COR-L47 (cell line): ENCODE measurements at regions not wholly inside any gene's neighbourhood (a gene's known extent, or its start where the extent isn't known, plus 50 kb on each side); places are given as distances from the start of the nearest gene placed in this dataset.
A peak's percentile ranks its signal among the peaks of the same experiment; 100 is the strongest.

ENCODE experiments used
- DNase-seq: peaks from one replicate; lab custom pipeline; 2025; lab: John Stamatoyannopoulos, UW

- DNase-seq, result no peak
Observed at GRCh38 chr2:176680916-176681516, 411.8 kb downstream of the MTX2 start.

- DNase-seq, result no peak
Observed at GRCh38 chr2:176681584-176682115, 412.4 kb downstream of the MTX2 start.

- DNase-seq, result no peak
Observed at GRCh38 chr2:176682278-176682677, 413.0 kb downstream of the MTX2 start.

GRCh38 chr2:176683618-176684111, 414.4 kb downstream of the MTX2 start:
- no peak for DNase-seq

GRCh38 chr2:176685908-176686307, 416.7 kb downstream of the MTX2 start:
- DNase-seq, result no peak

GRCh38 chr2:176686328-176686727, 417.1 kb downstream of the MTX2 start:
- no peak for DNase-seq

- no peak for DNase-seq
Observed at GRCh38 chr2:176687342-176687741, 418.1 kb downstream of the MTX2 start.

- DNase-seq, result no peak
Observed at GRCh38 chr2:176687944-176688343, 418.7 kb downstream of the MTX2 start.

GRCh38 chr2:176689711-176690110, 420.5 kb downstream of the MTX2 start:
- DNase-seq, result no peak

GRCh38 chr2:176691471-176691870, 422.2 kb downstream of the MTX2 start:
- DNase-seq, result no peak

GRCh38 chr2:176692533-176692932, 423.3 kb downstream of the MTX2 start:
- DNase-seq, result no peak

- no peak for DNase-seq
Observed at GRCh38 chr2:176699098-176699497, 429.9 kb downstream of the MTX2 start.

- DNase-seq, result no peak
Observed at GRCh38 chr2:176699644-176700043, 430.4 kb downstream of the MTX2 start.

- no peak for DNase-seq
Observed at GRCh38 chr2:176702131-176702530, 432.9 kb downstream of the MTX2 start.

- DNase-seq, result no peak
Observed at GRCh38 chr2:176704282-176704858, 435.1 kb downstream of the MTX2 start.

- DNase-seq, result no peak
Observed at GRCh38 chr2:176709149-176709951, 440.1 kb downstream of the MTX2 start.

- DNase-seq, result no peak
Observed at GRCh38 chr2:176709991-176710390, 440.7 kb downstream of the MTX2 start.

GRCh38 chr2:176710657-176711186, 441.5 kb downstream of the MTX2 start:
- peak; percentile 10 for DNase-seq

- no peak for DNase-seq
Observed at GRCh38 chr2:176725873-176726645, 456.8 kb downstream of the MTX2 start.

- DNase-seq, result no peak
Observed at GRCh38 chr2:176727696-176728095, 458.5 kb downstream of the MTX2 start.

GRCh38 chr2:176729706-176730569, 460.7 kb downstream of the MTX2 start:
- DNase-seq, result peak; percentile 80
